OCI-LY1 (cell line): ENCODE measurements at regions not wholly inside any gene's neighbourhood (a gene's known extent, or its start where the extent isn't known, plus 50 kb on each side); places are given as distances from the start of the nearest gene placed in this dataset.
"Not testable (repeated sequence)": the region's sequence is repeated elsewhere in the genome, so short reads cannot be mapped to it uniquely, and the experiment has no call there.

ENCODE experiments used
- H2AFZ ChIP-seq: fragments of 200-600 bp; sonication (generic), shearing (Covaris generic); 2 replicates; pipeline ENCODE4 v1.6.0; 2014; ENCODE audit warnings: antibody characterized with exemption, mild to moderate bottlenecking, low read length
- H3F3A ChIP-seq: fragments of 200-600 bp; sonication (generic), shearing (Covaris generic); 2 replicates; pipeline ENCODE4 v1.6.0; 2014; ENCODE audit warnings: mild to moderate bottlenecking, antibody characterized with exemption, low read length, moderate library complexity; ENCODE audit not compliant: insufficient read depth
- H3K27ac ChIP-seq: fragments of 200-600 bp; sonication (generic); 2 replicates; pipeline ENCODE4 v1.5.1; 2014; ENCODE audit warnings: low read length, mixed run types, mild to moderate bottlenecking, low read depth; ENCODE audit not compliant: poor library complexity, severe bottlenecking
- H3K27me3 ChIP-seq: fragments of 200-600 bp; sonication (generic); 2 replicates; pipeline ENCODE4 v1.6.0; 2014; ENCODE audit warnings: antibody characterized with exemption, mild to moderate bottlenecking, low read length, moderate library complexity; ENCODE audit not compliant: insufficient read depth
- H3K36me3 ChIP-seq: fragments of 200-600 bp; sonication (generic); 2 replicates; pipeline ENCODE4 v1.6.1; 2014; ENCODE audit warnings: mild to moderate bottlenecking, antibody characterized with exemption, low read length, moderate library complexity, mixed read lengths; ENCODE audit not compliant: insufficient read depth
- H3K4me1 ChIP-seq: fragments of 200-600 bp; sonication (generic); 2 replicates; pipeline ENCODE4 v1.5.1; 2014; ENCODE audit warnings: mild to moderate bottlenecking, low read length, moderate library complexity; ENCODE audit not compliant: insufficient read depth, severe bottlenecking
- H3K4me2 ChIP-seq: fragments of 200-600 bp; sonication (generic), shearing (Covaris generic); 2 replicates; pipeline ENCODE4 v1.6.1; 2014; ENCODE audit warnings: low read length
- H3K4me3 ChIP-seq: fragments of 200-600 bp; sonication (generic); 2 replicates; pipeline ENCODE4 v1.5.1; 2014; ENCODE audit warnings: low read length, low read depth, mild to moderate bottlenecking, mixed read lengths; ENCODE audit not compliant: poor library complexity, severe bottlenecking
- H3K79me2 ChIP-seq: fragments of 200-600 bp; shearing (Covaris generic); 2 replicates; pipeline ENCODE4 v1.6.1; 2016; ENCODE audit warnings: mixed run types, low read length, mixed read lengths; ENCODE audit not compliant: insufficient read depth
- H3K9ac ChIP-seq: fragments of 200-600 bp; sonication (generic), shearing (Covaris generic); 2 replicates; pipeline ENCODE4 v1.6.1; 2014; ENCODE audit warnings: mild to moderate bottlenecking, low read length, mixed read lengths
- H3K9me2 ChIP-seq: fragments of 200-600 bp; sonication (generic), shearing (Covaris generic); 2 replicates; pipeline ENCODE4 v1.6.1; 2014; ENCODE audit warnings: low read depth, mild to moderate bottlenecking, low read length, mixed read lengths
- H3K9me3 ChIP-seq: fragments of 200-600 bp; shearing (Covaris generic); 2 replicates; pipeline ENCODE4 v1.6.1; 2014; ENCODE audit warnings: low read length, mixed read lengths
- H4K20me1 ChIP-seq: fragments of 200-600 bp; sonication (generic), shearing (Covaris generic); 2 replicates; pipeline ENCODE4 v1.6.0; 2016; ENCODE audit warnings: mild to moderate bottlenecking, low read length; ENCODE audit not compliant: insufficient read depth
- EZH2 ChIP-seq: fragments of 200-600 bp; sonication (generic), shearing (Covaris generic); IDR thresholded peaks from 2 replicates; pipeline ENCODE4 v1.8.0; 2017; ENCODE audit warnings: borderline replicate concordance, mixed run types, mild to moderate bottlenecking, antibody characterized with exemption, low read length, moderate library complexity, mixed read lengths
- TF ChIP-seq, protein P1 (sequence below): fragments of 200-600 bp; sonication (generic), shearing (Covaris generic); IDR thresholded peaks from 2 replicates; pipeline ENCODE4 v1.5.1; 2017; ENCODE audit warnings: mild to moderate bottlenecking, antibody characterized with exemption, low read length, moderate library complexity, mixed read lengths

- H3K79me2 ChIP-seq, H3K9me3 ChIP-seq, H2AFZ ChIP-seq, H3K9me2 ChIP-seq, H3F3A ChIP-seq, H3K9ac ChIP-seq, H3K27me3 ChIP-seq, H3K36me3 ChIP-seq, H3K4me3 ChIP-seq, H4K20me1 ChIP-seq: not testable (repeated sequence)
- peak overlapping the region; percentile 85 for H3K27ac ChIP-seq
- H3K4me2 ChIP-seq, result peak overlapping the region; percentile 6; the same call in 1 of the 2 replicates
- H3K4me1 ChIP-seq, result peaks cover 45% of the 10 kb centered on the region
These were observed 535.6 kb downstream of the KCNJ18 start for GRCh38 chr17:22227699-22228553.

DNA sequence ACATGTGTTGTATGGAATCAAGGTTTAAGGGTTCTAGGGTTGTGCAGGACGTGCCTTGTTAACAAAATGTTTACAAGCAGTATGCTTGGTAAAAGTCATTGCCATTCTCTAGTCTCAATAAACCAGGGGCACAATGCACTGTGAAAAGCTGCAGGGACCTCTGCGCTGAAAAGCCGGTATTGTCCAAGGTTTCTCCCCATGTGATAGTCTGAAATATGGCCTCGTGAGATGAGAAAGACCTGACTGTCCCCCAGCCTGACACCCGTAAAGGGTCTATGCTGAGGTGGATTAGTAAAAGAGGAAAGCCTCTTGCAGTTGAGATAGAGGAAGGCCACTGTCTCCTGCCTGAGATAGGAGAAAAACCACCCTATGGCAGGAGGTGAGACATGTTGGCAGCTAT lies 537.5 kb downstream of the KCNJ18 start:
- peaks cover 22% of the 10 kb centered on the region for H3K9me3 ChIP-seq
- not testable (repeated sequence) for H3F3A ChIP-seq, H3K36me3 ChIP-seq, H3K4me3 ChIP-seq, H3K4me2 ChIP-seq, H4K20me1 ChIP-seq, H3K9me2 ChIP-seq, H3K9ac ChIP-seq, H2AFZ ChIP-seq, H3K79me2 ChIP-seq, H3K27me3 ChIP-seq
- H3K4me1 ChIP-seq, result peaks cover 45% of the 10 kb centered on the region
- peak overlapping the region; percentile 85 for H3K27ac ChIP-seq

DNA sequence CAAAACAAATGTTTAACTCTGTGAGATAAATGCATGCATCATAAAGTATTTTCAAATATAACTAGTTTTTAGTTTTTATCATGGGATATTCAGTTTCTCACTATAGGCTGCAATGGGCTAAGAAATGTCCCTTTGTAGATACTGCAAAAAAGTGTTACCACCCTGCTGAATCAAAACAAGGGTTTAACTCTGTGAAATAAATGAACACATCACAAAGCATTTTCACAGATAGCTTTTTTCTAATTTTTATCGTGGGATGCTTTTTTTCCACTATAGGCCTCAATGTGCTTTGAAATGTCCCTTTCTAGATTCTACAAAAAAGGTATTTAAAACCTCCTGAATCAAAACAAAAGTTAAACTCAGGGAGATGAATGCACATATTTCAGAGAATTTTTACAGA lies 541.1 kb downstream of the KCNJ18 start:
- peaks cover 16% of the 10 kb centered on the region for H3K4me1 ChIP-seq
- no peak overlapping the region for H3K27ac ChIP-seq
- H3K9me3 ChIP-seq, result peaks cover 30% of the 10 kb centered on the region
- TF ChIP-seq, protein P1, sequence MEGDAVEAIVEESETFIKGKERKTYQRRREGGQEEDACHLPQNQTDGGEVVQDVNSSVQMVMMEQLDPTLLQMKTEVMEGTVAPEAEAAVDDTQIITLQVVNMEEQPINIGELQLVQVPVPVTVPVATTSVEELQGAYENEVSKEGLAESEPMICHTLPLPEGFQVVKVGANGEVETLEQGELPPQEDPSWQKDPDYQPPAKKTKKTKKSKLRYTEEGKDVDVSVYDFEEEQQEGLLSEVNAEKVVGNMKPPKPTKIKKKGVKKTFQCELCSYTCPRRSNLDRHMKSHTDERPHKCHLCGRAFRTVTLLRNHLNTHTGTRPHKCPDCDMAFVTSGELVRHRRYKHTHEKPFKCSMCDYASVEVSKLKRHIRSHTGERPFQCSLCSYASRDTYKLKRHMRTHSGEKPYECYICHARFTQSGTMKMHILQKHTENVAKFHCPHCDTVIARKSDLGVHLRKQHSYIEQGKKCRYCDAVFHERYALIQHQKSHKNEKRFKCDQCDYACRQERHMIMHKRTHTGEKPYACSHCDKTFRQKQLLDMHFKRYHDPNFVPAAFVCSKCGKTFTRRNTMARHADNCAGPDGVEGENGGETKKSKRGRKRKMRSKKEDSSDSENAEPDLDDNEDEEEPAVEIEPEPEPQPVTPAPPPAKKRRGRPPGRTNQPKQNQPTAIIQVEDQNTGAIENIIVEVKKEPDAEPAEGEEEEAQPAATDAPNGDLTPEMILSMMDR, result no peak
- no peak for TF ChIP-seq EZH2
- H3K36me3 ChIP-seq, result 0 out of 2 replicates have a peak, but pooled peaks cover 4% of the 10 kb centered on the region
- no peak overlapping the region for H3K9ac ChIP-seq
- H3K79me2 ChIP-seq, result no peaks in the 10 kb centered on the region
- no peak overlapping the region for H3K4me2 ChIP-seq
- no peaks in the 10 kb centered on the region for H3K9me2 ChIP-seq
- H3F3A ChIP-seq, result no peaks in the 10 kb centered on the region
- H4K20me1 ChIP-seq, result no peaks in the 10 kb centered on the region
- no peaks in the 10 kb centered on the region for H3K27me3 ChIP-seq
- no peak overlapping the region for H2AFZ ChIP-seq
- H3K4me3 ChIP-seq, result no peak overlapping the region

DNA sequence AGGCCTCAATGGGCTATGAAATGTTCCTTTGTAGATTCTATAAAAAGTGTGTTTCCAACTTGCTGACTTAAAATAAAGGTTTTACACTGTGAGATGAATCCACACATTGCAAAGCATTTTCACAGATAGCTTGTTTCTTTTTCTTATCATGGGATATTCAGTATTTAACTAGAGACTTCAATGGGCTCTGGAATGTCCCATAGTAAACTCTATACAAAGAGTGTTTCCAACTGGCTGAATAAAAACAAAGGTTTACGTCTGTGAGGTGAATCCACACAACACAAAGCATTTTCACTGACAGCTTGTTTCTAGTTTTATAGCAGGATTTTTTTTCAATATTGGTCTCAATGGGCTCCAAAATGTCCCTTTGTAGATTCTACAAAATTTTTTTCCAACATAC lies 550.1 kb downstream of the KCNJ18 start:
- H3F3A ChIP-seq, result no peaks in the 10 kb centered on the region
- H3K36me3 ChIP-seq, result no peaks in the 10 kb centered on the region
- H3K79me2 ChIP-seq, result no peaks in the 10 kb centered on the region
- peaks cover 20% of the 10 kb centered on the region for H3K9me3 ChIP-seq
- no peak overlapping the region for H2AFZ ChIP-seq
- no peaks in the 10 kb centered on the region for H3K9me2 ChIP-seq
- no peak for TF ChIP-seq EZH2
- TF ChIP-seq, protein P1, result no peak
- no peak overlapping the region for H3K4me3 ChIP-seq
- H4K20me1 ChIP-seq, result no peaks in the 10 kb centered on the region
- no peaks in the 10 kb centered on the region for H3K4me1 ChIP-seq
- no peak overlapping the region for H3K27ac ChIP-seq
- no peak overlapping the region for H3K4me2 ChIP-seq
- H3K9ac ChIP-seq, result no peak overlapping the region
- no peaks in the 10 kb centered on the region for H3K27me3 ChIP-seq
